MCF 10A (cell line): ENCODE measurements at regions not wholly inside any gene's neighbourhood (a gene's known extent, or its start where the extent isn't known, plus 50 kb on each side); places are given as distances from the start of the nearest gene placed in this dataset.
A peak's percentile ranks its signal among the peaks of the same experiment; 100 is the strongest.
"Not testable (repeated sequence)": the region's sequence is repeated elsewhere in the genome, so short reads cannot be mapped to it uniquely, and the experiment has no call there.

Experiments
- BruUV-seq: library from RNA; stranded (reverse); fragments of 400-500 nt; replicated peaks from 2 replicates; lab custom pipeline; 2021; lab: Mats Ljungman, UMichigan
- CTCF ChIA-PET: fragments of 300-600 bp; sonication (Branson Sonifier 250); formaldehyde crosslinking; extraction: SDS; loops from one replicate; lab custom pipeline; 2021; ENCODE audit warnings: antibody characterized with exemption, inconsistent platforms; lab: Yijun Ruan, JAX
- POLR2A ChIA-PET: fragments of 300-600, 350-650 bp; sonication (Branson Sonifier 250); formaldehyde crosslinking; extraction: SDS; loops from one replicate; lab custom pipeline; 2020; ENCODE audit warnings: antibody characterized with exemption, inconsistent platforms; lab: Yijun Ruan, JAX
- DNase-seq: peaks from one replicate; pipeline ENCODE4 v3.0.0-alpha.2; 2018; ENCODE audit not compliant: unreplicated experiment
- H3K27ac Mint-ChIP-seq: one replicate; pipeline ENCODE4 v1.8.0; 2022; ENCODE audit warnings: mild to moderate bottlenecking, low read depth, mixed read lengths; ENCODE audit not compliant: unreplicated experiment
- H3K27me3 Mint-ChIP-seq: one replicate; pipeline ENCODE4 v1.8.0; 2022; ENCODE audit warnings: mixed read lengths; ENCODE audit not compliant: insufficient read depth, unreplicated experiment
- H3K36me3 Mint-ChIP-seq: one replicate; pipeline ENCODE4 v1.8.0; 2022; ENCODE audit warnings: mild to moderate bottlenecking, moderate library complexity, mixed read lengths; ENCODE audit not compliant: insufficient read depth, unreplicated experiment
- H3K4me1 Mint-ChIP-seq: one replicate; pipeline ENCODE4 v1.8.0; 2022; ENCODE audit warnings: mixed read lengths; ENCODE audit not compliant: insufficient read depth, unreplicated experiment
- H3K4me3 Mint-ChIP-seq: one replicate; pipeline ENCODE4 v1.8.0; 2022; ENCODE audit warnings: mild to moderate bottlenecking, moderate library complexity, mixed read lengths; ENCODE audit not compliant: unreplicated experiment
- H3K9me3 Mint-ChIP-seq: one replicate; pipeline ENCODE4 v1.8.0; 2022; ENCODE audit warnings: mixed read lengths; ENCODE audit not compliant: unreplicated experiment
- intact Hi-C: fragments of 100-400 bp; cut with micrococcal nuclease; formaldehyde crosslinking; loops from 2 replicates; pipeline ENCODE4 v1.14.1; 2022
- TF ChIP-seq, protein P1 (sequence below): fragments of 200-600 bp; IDR thresholded peaks from one replicate; pipeline ENCODE4 v1.8.0; 2022; ENCODE audit warnings: antibody characterized with exemption, mild to moderate bottlenecking; ENCODE audit not compliant: unreplicated experiment

DNA sequence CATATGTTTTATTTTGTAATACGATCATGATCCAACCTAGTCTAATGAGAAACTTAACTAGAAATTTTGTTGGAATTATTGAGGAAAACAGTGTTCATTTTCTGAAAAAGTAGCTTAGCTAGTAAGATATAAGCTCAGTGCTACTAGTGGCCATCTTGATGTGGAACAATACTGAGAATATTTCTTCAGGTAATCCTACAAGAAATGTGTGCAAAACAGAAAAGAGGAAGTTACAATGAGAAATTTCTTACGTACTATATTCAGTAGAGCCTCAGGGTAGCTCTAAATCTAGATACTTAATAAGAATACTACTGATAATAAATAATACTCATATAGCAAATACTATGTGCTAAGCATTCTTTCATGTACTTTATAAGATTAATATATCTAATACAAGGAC lies 114.8 kb downstream of the SYT15B start:
- H3K27ac Mint-ChIP-seq, intact Hi-C loops, CTCF ChIA-PET, H3K4me1 Mint-ChIP-seq, H3K4me3 Mint-ChIP-seq, H3K36me3 Mint-ChIP-seq, POLR2A ChIA-PET, DNase-seq, H3K9me3 Mint-ChIP-seq, H3K27me3 Mint-ChIP-seq, BruUV-seq: not testable (repeated sequence)

DNA sequence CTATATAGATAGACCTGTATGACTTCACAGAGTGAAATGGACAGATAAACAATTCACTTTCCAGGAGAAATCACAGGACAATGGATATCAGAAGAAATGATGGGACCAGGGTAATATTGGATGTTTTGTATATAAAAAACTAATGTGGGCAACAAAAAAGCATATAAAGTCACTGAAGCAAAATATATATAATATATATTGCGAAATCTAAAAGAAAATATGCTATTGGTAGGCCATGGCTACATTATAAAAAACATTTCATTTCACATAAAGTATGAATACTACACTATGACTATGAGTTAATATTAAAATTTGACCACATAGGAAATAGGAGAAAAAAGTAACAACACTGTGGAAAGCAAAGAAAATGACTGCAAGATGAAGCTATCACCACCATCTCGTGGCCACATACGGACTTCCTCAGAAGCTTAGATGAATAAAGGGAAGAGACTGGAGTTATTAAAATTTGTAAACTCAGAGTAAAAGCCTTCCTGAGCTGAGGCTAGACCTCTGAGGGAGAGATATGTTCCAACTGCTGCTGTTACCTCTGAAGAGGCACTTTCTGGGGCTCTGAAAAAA lies 115.8 kb downstream of the SYT15B start:
- H3K9me3 Mint-ChIP-seq, BruUV-seq, H3K36me3 Mint-ChIP-seq, H3K4me3 Mint-ChIP-seq, H3K4me1 Mint-ChIP-seq, intact Hi-C loops, POLR2A ChIA-PET, CTCF ChIA-PET, H3K27ac Mint-ChIP-seq, DNase-seq, H3K27me3 Mint-ChIP-seq: not testable (repeated sequence)

DNA sequence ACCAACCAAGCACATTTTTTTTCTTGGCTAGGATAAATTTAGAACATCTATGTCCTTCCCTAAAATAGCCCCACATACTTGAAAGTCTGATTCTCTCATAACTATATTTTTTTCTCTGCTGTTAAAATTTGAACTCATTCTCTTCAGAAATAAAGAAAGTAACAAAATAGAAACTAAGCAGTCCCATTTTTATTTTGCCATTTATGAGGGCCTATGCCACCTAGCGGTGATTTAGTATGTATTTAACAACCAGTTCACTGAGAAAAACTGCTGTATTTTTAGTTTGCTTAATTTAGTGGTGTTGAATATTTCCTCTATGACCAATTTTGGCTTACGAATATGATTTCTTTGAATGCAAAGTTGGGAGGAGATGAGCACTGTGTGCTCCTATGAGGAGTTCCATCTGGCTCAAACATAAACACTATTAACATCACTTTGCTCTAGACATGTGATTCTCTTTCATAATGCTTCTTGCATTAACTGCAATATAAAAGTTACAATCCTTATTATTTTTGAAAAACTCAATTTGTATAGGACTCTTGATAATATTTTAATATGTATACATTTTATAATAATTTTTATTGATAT lies 116.6 kb downstream of the SYT15B start:
- DNase-seq, CTCF ChIA-PET, H3K27me3 Mint-ChIP-seq, POLR2A ChIA-PET, H3K4me3 Mint-ChIP-seq, H3K9me3 Mint-ChIP-seq, H3K27ac Mint-ChIP-seq, intact Hi-C loops, BruUV-seq, H3K4me1 Mint-ChIP-seq, H3K36me3 Mint-ChIP-seq: not testable (repeated sequence)
- TF ChIP-seq, protein P1, sequence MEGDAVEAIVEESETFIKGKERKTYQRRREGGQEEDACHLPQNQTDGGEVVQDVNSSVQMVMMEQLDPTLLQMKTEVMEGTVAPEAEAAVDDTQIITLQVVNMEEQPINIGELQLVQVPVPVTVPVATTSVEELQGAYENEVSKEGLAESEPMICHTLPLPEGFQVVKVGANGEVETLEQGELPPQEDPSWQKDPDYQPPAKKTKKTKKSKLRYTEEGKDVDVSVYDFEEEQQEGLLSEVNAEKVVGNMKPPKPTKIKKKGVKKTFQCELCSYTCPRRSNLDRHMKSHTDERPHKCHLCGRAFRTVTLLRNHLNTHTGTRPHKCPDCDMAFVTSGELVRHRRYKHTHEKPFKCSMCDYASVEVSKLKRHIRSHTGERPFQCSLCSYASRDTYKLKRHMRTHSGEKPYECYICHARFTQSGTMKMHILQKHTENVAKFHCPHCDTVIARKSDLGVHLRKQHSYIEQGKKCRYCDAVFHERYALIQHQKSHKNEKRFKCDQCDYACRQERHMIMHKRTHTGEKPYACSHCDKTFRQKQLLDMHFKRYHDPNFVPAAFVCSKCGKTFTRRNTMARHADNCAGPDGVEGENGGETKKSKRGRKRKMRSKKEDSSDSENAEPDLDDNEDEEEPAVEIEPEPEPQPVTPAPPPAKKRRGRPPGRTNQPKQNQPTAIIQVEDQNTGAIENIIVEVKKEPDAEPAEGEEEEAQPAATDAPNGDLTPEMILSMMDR: peak; percentile 21

DNA sequence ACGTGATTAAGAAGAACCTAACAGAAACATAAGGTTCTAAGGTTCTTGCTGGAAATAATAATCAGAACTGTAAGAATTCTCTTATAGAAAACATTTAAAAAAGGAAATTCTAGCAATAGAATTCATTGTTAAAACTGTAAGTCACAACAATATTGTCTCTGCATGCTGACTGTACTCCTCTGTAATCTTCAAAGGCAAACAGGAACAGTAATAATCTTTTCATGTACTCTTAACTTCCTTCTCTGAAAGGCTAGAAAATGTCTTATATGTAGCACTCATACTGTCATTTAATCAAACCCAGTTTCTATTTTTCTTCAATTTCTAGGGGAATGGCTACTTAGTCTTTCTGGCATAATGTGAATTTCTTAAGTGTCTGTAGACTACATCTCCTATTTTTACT lies 103.5 kb upstream of the AGAP9 start:
- intact Hi-C loops, H3K36me3 Mint-ChIP-seq, H3K27ac Mint-ChIP-seq, H3K4me3 Mint-ChIP-seq, H3K27me3 Mint-ChIP-seq, BruUV-seq, CTCF ChIA-PET, DNase-seq, H3K9me3 Mint-ChIP-seq, H3K4me1 Mint-ChIP-seq, POLR2A ChIA-PET: not testable (repeated sequence)

DNA sequence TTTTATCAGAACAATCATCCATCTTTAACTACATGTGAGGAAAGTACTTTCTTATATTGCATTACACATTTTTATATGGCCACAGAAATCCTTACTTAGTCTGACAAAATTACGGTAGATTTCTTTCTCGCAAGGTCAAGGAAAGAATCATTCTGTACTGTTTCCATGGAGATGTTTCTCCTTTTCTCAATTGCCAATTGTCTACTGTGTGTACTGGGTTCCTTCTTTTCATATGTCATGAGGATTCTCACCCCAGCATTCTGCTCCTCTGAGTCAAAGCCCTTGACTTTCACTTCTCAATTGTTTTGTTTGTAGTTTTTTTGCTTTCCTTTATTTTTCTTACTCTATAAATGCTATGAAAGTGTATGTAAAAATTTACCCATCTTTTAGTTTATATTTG lies 99.3 kb upstream of the AGAP9 start:
- intact Hi-C loops, H3K9me3 Mint-ChIP-seq, POLR2A ChIA-PET, H3K4me3 Mint-ChIP-seq, H3K4me1 Mint-ChIP-seq, CTCF ChIA-PET, H3K27me3 Mint-ChIP-seq, BruUV-seq, H3K27ac Mint-ChIP-seq, H3K36me3 Mint-ChIP-seq, DNase-seq: not testable (repeated sequence)

DNA sequence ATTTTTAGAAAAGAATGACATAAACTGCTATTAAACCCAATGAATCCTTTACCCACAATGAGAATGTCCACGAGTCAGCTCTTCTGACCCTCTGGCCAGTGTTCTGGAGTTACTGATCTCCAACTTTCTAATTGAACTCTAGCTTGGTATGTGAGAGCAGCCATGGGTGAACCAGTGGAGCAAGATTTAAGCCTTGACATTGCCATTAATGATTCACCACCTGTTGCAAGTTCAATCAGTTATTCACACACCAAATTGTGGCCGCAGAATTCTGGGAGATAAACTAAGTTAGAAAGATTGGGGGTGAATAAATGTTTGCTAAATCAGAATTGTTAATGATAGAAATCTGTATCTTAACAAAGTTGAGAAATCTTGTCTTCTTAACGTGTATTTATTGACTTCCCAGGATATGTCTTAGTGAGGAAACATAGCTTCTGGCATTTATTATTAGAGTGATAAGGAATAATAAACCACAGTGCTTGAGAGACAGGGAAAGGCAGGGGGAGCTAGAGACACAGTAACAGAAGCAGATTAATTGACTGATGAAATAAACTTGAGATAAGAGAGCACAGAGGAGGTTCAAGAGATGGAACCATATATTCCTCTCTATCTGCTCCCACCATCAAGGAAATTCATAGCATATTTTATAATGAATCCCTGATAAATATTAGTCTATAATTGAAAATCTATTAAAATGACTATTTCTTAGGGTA lies 96.0 kb upstream of the AGAP9 start:
- H3K36me3 Mint-ChIP-seq, CTCF ChIA-PET, POLR2A ChIA-PET, H3K4me3 Mint-ChIP-seq, H3K27me3 Mint-ChIP-seq, BruUV-seq, H3K4me1 Mint-ChIP-seq, intact Hi-C loops, H3K27ac Mint-ChIP-seq, H3K9me3 Mint-ChIP-seq: not testable (repeated sequence)
- peak; percentile 15 for DNase-seq

DNA sequence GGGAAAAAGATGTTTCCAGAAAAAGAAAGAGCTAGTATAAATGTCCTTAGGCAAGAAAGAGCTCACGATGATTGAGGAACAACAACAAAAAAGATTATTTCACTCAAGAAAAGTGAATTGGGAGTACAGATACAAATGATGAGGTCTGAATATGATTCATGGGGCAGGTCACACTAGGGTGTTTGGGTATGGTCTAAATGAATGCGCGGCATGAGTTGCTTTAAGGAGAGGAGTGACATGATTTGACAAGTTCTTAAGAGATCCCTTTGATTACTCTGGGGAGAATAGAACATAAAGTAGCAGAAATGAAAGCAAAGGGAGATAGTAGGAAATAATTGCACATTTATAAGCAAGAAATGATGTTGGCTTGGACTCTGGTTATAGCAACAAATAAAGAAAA lies 85.9 kb upstream of the AGAP9 start:
- H3K36me3 Mint-ChIP-seq, CTCF ChIA-PET, H3K4me3 Mint-ChIP-seq, POLR2A ChIA-PET, intact Hi-C loops, BruUV-seq, H3K27ac Mint-ChIP-seq, DNase-seq, H3K4me1 Mint-ChIP-seq, H3K9me3 Mint-ChIP-seq, H3K27me3 Mint-ChIP-seq: not testable (repeated sequence)

DNA sequence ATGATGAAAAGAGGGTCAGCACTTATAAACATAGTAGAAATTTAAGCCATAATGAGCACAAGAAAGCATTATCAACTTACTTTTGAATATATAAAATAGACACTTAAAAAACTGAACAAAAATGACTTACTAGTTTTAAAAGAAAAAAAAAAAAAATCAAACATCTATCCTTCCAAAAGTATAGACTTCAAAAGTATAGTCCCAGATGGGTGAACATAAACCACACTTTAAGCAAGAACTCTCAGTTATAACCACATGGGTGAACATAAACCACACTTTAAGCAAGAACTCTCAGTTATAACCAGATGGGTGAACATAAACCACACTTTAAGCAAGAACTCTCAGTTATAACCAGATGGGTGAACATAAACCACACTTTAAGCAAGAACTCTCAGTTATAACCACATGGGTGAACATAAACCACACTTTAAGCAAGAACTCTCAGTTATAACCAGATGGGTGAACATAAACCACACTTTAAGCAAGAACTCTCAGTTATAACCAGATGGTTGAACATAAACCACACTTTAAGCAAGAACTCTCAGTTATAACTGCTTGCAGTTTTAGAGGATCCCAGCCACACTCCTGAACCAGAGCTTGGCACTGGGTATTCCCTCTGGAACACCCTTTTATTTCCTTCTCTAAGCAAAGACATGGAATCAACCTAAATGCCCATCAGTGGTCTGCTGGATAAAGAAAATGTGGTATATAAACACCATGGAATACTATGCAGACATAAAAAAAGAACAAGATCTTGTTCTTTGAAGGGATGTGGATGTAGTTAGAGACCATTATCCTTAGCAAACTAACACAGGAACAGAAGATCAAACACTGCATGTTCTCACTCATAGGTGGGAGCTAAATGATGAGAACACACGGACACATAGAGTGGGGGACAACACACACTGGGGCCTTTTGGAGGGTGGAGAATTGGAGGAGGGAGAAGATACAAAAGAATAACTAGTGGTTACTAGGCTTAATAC lies 82.6 kb upstream of the AGAP9 start:
- H3K27ac Mint-ChIP-seq, H3K4me1 Mint-ChIP-seq, H3K9me3 Mint-ChIP-seq, H3K27me3 Mint-ChIP-seq, intact Hi-C loops, BruUV-seq, DNase-seq, H3K36me3 Mint-ChIP-seq, H3K4me3 Mint-ChIP-seq, POLR2A ChIA-PET, CTCF ChIA-PET: not testable (repeated sequence)
